ENCODE measurements at regions not wholly inside any gene's neighbourhood (a gene's known extent, or its start where the extent isn't known, plus 50 kb on each side); places are given as distances from the start of the nearest gene placed in this dataset.
"Not testable (repeated sequence)": the region's sequence is repeated elsewhere in the genome, so short reads cannot be mapped to it uniquely, and the experiment has no call there.

GRCh38 chr20:16864069-16864468 is 115.9 kb downstream of the OTOR start:
- peak; percentile 48 for DNase-seq

DNA sequence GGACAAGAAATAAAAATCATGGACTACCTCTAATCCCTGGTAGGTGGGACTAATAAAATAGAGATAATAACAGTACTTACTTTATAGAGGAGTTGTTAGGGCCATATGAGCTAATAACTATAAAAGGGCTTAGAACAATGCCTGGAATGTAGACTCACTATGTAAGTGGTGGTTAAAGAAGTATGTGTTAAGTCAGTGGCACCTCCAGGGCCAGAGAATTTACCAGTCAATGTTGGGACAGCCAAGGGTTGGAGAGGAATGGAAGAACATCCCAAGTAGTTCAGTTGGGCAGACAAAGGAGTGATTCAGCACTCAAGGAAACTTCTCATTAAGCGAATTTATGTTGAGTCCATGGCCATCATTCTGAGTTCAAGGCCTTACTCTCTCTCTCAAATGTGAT is 116.8 kb downstream of the OTOR start:
- DNase-seq: no peak

GRCh38 chr20:16865406-16865805 is 117.2 kb downstream of the OTOR start:
- DNase-seq: no peak

DNA sequence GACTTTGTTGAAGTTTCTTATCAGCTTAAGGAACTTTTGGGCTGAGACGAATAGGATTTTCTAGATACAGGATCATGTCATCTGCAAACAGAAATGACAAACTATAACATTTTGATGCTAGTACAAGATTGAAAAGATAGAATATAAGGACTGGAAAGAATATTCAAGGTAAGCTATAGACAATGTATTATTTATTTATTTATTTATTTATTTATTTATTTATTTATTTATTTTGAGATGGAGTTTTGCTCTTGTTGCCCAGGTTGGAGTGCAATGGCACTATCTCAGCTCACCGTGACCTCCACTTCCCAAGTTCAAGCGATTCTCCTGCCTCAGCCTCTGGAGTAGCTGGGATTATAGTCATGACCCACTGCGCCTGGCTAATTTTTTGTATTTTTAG is 125.0 kb downstream of the OTOR start:
- DNase-seq: not testable (repeated sequence)

GRCh38 chr20:16877053-16877554 is 128.9 kb downstream of the OTOR start:
- DNase-seq: no peak

DNA sequence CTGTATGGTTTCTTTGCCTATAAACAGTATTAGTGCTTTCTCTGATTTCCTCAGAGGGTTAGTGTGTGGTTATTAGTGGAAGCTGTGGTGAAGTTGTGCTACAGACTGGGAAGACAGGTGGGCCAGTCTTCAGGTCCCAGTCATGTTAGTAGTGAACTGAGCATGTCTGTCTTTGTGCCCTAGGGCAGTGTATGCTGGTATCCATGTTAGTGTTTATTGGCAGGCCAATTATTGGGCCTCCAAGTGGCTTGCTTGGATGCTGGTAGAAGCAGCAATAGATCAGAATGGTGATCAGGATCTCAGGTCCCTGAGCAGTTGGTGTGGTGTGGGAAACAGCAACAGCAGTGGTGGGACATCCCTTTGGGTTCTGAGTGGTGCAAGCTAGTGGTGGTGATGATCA is 137.6 kb downstream of the OTOR start:
- no peak for DNase-seq

DNA sequence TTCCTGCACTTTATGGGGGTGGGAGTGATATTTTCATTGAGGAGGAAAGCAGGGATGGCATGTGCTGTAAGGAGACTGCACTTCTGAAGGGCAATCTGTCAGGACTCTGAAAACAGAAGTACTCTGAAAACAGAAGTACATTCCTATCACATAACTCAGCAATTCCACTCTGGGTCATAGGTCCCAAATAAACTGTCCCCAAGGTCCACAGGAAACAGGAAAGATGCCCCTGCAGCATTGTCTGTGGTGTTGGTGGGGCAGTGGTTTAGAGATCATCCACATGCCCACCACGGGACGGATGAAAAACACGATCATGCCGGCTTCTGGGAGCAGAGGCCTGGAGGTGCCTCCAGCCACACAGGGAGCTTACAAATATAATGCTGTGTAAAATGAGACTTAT is 150.3 kb downstream of the OTOR start:
- DNase-seq: no peak

GRCh38 chr20:16902662-16903061 is 154.5 kb downstream of the OTOR start:
- no peak for DNase-seq

DNA sequence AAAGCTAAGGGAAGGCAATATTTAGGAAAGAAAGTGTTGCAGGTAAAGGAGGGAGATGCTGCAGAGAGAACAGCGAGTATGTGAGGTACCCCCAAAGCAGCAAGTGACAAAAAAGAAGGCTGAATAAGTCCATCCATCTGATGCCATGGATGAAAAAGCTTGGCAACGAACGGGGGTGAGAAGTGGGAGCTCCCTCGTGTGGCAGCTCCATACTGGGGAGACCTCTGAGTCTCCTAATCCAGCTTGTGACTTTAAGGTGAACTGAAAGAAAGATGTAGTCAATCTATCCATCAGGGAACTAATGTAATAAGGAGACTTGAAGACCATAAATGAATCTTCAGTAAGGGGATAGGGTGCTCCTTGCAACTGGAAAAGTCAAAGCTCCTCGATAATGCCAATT is 156.6 kb downstream of the OTOR start:
- no peak for DNase-seq

GRCh38 chr20:16914277-16914676 is 166.1 kb downstream of the OTOR start:
- DNase-seq: no peak

GRCh38 chr20:16916165-16916564 is 168.0 kb downstream of the OTOR start:
- no peak for DNase-seq

DNA sequence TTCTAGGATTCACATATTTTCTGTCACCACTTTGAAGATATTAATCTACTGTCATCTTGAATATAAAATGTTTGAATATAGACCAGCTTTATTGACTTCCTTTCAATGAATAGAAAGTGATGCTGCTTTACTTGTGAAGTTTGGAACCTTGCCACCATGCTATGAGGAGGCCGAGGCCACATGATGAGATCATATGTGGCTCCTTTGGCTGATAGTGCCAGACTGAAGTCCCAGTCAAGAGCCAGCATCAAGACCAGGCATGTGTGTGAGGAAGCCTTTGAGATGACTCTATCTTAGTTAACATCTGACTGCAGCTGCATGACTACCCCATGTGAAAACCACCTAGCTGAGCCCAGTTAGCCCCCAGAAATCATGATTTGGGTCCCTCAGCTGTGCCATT is 169.5 kb downstream of the OTOR start:
- no peak for DNase-seq

DNA sequence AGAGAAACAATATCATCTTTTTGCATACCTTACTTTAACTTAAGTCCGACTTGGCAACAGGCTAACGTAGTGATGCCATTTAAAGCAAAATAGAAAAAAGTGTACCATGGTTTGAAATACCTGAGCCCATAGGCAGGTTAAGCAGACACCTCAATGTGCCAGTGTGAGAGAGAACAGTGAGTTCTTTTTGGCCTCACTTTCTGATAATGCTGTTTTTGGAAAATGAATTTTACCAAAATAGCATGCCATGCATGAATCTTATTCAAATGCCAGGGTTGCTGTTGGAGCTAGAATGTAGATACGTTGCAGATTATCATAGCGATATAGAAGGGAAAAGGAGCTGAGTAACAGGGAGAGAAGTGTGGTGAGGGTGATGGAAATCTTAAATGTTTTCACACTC is 170.2 kb downstream of the OTOR start:
- DNase-seq: no peak

- no peak for DNase-seq
Measured at GRCh38 chr20:16919841-16920240, 171.7 kb downstream of the OTOR start.

DNA sequence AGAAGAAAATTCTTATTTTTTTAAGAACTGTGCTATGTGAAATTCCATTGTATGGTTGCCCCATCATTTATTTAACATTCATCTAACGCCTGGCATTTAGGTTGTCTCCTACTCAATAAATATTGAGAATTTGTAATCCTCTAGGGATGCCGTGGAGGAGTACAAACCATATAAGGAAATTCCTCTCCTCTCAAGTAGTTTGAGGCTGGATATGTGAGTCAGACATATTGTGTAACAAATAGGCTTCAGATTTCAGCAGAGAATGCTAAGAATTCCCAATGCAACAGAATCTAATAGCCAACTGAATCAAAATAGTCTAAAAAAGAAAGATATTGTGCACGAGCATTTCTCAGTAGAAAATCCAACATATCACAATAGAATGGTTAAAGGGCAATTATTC is 174.7 kb downstream of the OTOR start:
- DNase-seq: no peak

DNA sequence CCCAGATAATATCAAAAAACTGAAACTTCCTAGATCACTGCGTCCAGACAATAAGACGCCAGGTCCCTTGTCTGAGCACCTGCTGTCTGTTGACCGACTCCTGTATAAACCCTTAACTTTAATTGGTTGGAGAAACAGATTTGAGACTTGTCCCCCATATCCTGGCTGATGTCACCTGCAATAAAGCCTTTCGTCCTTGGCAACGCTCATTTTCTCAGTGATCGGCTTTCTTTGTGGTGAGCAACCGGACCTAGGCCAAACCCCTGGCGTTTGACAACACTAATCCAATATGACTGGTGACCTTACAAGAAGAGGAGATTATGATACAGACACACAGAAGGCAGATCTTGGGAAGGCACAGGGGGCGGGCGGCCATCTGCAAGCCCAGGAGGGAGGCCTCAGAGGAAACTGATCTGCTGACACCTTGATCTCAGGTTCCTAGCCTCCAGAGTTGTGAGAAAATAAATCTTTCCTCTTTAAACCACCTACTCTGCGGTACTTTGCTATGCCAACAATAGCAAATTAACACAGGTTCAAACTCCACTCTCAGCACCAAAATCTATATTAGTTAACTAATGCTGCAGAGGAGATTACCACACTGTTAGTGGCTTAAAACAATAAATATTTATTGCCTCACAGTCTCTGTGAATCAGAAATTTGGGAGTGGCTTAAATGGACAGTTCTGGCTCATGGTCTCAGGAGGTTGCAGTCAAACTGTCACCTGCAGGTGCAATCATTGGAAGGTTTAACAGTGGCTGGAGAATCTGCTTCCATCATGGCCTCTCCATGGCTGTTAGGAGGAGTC is 178.7 kb downstream of the OTOR start:
- DNase-seq: no peak

- no peak for DNase-seq
Measured at GRCh38 chr20:16929756-16930155, 181.6 kb downstream of the OTOR start.

- no peak for DNase-seq
Measured at GRCh38 chr20:16930656-16931055, 182.5 kb downstream of the OTOR start.

GRCh38 chr20:16939051-16939450 is 190.9 kb downstream of the OTOR start:
- no peak for DNase-seq

DNA sequence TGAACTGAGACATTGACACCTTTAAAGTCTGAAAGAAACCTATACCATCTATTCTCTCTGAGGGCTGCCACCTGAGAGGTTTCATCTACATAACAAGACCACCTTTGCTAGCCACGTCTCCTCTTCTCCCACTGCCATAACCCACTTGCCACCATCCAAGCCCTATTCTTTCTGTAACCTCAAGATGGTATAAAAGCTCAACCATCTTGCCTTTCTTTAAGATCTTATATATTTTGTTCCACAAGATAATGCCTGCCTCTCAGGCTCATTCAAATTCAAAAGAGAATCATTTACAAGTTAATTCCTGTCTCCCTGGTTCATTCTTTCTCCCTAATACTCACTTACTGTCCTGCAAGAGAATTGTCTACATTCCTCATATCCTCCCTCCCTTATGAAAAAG is 192.5 kb downstream of the OTOR start:
- no peak for DNase-seq

DNA sequence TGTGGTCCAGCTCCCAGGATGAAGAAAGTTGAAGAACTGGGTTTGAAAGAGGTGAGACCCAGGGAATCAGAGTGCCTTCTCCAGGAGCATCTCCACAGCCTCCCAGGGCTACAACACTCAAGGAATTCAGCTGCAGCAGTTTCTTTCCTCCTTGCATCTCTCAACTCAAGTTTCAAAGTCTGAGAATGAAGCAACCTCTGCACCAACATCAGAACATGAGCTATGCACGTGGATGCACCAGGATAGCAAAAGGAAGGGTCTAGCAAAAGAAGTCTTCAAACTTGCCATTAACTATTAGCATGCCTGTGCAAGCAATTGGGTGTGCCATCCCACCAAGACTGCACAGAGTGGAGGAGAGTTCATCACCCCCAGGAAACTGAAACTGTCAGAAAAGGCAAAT is 193.9 kb downstream of the OTOR start:
- DNase-seq: no peak

DNA sequence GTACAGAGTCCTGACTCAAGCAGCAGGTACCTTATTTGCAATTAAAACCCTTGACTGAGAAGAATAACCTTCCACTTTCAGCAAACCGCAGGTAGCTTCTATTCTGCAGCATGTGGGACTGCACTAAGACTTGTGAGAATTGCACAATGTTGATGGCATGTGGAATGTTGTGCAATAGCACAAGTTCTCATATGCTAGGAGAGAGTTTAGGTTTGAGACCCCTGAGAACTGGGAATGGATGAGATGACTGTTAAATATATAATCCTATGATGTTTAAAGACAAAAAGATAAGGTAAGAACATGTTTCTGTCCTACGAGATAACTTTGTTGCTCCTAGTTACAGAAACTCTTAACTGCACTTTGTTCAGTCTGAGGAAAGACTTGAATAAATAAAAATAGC is 194.6 kb downstream of the OTOR start:
- no peak for DNase-seq

DNA sequence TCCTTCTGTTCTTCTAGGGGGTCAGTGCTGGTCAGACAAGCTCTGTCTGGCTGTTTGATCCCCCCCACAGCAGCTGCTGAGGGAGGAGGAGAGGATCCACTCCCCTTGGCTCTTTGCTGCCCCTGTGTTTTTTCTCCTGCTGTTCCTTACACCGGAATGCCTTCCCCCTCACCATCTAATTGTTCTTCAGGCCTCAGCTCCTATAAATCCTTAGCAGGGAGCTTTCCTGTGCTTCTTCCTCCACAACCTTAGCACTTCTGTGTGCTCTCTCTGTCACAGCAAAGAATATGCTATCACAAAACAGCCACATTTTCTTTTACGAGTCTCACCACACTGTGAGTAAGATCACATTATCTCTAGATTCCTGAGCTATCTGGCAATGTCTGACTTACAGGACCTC is 196.6 kb downstream of the OTOR start:
- no peak for DNase-seq

GRCh38 chr20:16945619-16946018 is 197.5 kb downstream of the OTOR start:
- DNase-seq: no peak

DNA sequence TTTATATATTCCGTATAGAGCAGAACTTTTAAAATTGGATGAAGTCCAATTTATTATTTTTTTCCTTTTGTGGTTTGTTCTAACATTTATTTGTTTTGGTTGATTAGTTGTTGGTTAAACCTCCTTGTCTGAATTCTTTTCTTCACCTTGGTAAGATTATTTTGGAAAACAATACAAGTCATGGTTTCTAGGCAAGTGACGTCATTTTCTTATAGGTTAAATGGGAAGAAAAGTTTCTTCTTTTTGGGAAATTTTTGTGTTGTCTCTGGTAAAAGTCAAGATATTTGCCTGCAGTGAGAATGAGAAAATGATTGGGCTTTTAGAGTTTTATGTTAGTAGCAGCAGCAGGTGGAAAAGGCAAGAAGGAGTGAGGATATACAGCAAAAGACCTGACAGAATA is 197.9 kb downstream of the OTOR start:
- DNase-seq: no peak
